ENCODE measurements at regions not wholly inside any gene's neighbourhood (a gene's known extent, or its start where the extent isn't known, plus 50 kb on each side); places are given as distances from the start of the nearest gene placed in this dataset.

DNA sequence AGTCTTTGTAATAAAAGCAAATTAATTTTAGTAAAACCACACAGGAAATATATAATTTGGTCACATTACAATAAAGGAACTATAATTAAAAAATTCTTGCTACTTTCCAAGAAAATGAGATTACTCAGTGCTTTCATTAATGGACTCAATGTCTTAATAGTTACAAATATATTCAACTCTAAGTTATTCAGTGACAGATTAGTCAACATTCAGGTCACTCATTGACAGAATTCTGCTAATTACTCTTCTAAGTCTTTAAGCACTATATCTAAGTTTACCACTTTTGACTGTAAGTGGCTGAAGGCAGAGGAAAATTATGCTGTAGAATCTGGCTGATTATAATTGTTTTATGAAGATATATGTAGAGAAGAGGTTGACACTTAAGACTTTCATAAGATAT is 1365.0 kb downstream of the EFNB2 start:
- Histone ChIP-seq H3K4me3 (ENCODE audit: low read depth in 1 of 2, low read length in 1 of 2) (no peak overlapping the region), H3K36me3 (no peaks in the 10 kb centered on the region), H3K27me3 (no peaks in the 10 kb centered on the region), H3K4me1 (ENCODE audit: control insufficient read depth in 1 of 2, insufficient read depth in 1 of 2, low read depth in 1 of 2, low read length in 1 of 2) (no peaks in the 10 kb centered on the region), H3K9me3 (no peaks in the 10 kb centered on the region), H3K27ac (no peak overlapping the region)
- TF ChIP-seq, protein P1, sequence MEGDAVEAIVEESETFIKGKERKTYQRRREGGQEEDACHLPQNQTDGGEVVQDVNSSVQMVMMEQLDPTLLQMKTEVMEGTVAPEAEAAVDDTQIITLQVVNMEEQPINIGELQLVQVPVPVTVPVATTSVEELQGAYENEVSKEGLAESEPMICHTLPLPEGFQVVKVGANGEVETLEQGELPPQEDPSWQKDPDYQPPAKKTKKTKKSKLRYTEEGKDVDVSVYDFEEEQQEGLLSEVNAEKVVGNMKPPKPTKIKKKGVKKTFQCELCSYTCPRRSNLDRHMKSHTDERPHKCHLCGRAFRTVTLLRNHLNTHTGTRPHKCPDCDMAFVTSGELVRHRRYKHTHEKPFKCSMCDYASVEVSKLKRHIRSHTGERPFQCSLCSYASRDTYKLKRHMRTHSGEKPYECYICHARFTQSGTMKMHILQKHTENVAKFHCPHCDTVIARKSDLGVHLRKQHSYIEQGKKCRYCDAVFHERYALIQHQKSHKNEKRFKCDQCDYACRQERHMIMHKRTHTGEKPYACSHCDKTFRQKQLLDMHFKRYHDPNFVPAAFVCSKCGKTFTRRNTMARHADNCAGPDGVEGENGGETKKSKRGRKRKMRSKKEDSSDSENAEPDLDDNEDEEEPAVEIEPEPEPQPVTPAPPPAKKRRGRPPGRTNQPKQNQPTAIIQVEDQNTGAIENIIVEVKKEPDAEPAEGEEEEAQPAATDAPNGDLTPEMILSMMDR (IDR thresholded peaks at IDR 0.05) = no peak

DNA sequence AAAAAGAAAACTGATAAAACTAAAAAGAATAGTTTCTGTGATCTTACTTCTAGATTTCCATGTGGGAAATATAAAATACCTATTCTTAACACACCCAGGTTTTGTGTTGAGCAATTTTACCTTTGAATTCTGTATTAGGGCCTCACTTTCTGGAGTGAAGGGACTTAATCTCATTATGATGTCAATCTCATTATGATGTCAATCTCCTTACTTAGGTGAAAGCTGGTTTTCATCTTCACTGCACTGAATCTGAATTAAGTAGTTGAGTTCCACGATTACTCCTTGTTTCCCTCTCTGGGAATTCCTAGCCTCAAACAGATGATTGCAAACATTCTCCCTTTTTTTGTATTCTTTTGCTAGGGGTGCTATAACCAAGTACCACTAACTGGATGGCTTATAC is 1367.2 kb downstream of the EFNB2 start:
- TF ChIP-seq, protein P1 (IDR thresholded peaks at IDR 0.05) = no peak
- no peaks in the 10 kb centered on the region for H3K4me1 ChIP-seq (ENCODE audit: control insufficient read depth in 1 of 2, insufficient read depth in 1 of 2, low read depth in 1 of 2, low read length in 1 of 2)
- no peaks in the 10 kb centered on the region for H3K27me3 ChIP-seq
- H3K4me3 ChIP-seq (ENCODE audit: low read depth in 1 of 2, low read length in 1 of 2) = no peak overlapping the region
- H3K27ac ChIP-seq = no peak overlapping the region
- no peaks in the 10 kb centered on the region for H3K9me3 ChIP-seq
- H3K36me3 ChIP-seq = no peaks in the 10 kb centered on the region

DNA sequence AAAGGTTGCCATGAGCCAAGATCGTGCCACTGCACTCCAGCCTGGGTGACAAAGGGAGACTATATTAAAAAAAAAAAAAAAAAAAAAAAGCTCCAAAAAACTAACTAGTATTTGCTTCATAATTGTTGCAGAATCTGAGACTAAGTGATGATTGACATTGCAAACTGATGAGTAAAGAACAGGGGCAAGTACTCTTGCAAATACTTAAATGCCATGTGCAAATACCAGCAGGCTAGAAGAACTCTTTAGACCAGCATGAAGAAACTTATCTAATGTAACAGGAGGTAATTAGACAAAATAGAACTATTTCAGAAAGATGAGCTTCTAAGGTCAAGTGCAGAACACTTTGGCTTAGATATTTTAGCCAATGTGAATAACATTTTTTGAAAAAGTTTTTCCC is 1368.1 kb downstream of the EFNB2 start:
- H3K4me1 ChIP-seq (ENCODE audit: control insufficient read depth in 1 of 2, insufficient read depth in 1 of 2, low read depth in 1 of 2, low read length in 1 of 2) = no peaks in the 10 kb centered on the region
- no peaks in the 10 kb centered on the region for H3K27me3 ChIP-seq
- no peak overlapping the region for H3K4me3 ChIP-seq (ENCODE audit: low read depth in 1 of 2, low read length in 1 of 2)
- H3K27ac ChIP-seq = no peak overlapping the region
- no peaks in the 10 kb centered on the region for H3K9me3 ChIP-seq
- H3K36me3 ChIP-seq = no peaks in the 10 kb centered on the region
- TF ChIP-seq, protein P1 (IDR thresholded peaks at IDR 0.05) = no peak

DNA sequence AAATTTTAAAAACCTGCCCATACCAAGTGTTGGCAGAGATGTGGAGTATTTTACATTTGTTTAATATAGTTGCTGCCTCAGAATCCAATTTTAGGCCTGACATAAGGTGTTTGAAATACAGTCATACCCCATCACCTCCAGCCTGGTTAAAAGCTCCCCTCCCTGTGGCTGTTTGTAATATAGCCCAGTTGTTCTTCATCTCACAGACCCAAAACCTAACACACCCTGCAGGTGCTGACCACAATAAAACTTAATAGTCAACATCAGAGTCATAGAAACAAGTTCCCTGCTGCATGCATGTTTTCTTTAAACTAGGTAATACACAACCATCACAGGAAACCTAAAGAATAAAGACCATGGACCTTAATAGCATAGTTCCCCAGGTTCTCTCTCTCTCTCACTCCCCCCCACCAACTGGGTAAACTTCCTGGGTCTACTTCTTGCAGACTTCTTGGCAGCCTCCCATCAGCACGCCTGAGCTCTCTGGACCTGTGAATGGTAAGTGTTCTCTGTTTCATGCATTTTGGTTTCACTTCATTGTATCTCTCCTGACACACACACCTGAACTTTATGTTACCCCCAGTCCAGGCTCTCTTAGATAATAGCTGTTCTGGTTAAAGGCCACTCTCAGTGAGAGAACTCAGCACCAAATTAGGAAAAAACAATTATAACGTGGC is 1369.9 kb downstream of the EFNB2 start:
- Histone ChIP-seq H3K27ac (no peak overlapping the region), H3K27me3 (no peaks in the 10 kb centered on the region), H3K4me1 (ENCODE audit: control insufficient read depth in 1 of 2, insufficient read depth in 1 of 2, low read depth in 1 of 2, low read length in 1 of 2) (no peaks in the 10 kb centered on the region), H3K36me3 (no peaks in the 10 kb centered on the region), H3K9me3 (no peaks in the 10 kb centered on the region), H3K4me3 (ENCODE audit: low read depth in 1 of 2, low read length in 1 of 2) (no peak overlapping the region)
- TF ChIP-seq, protein P1 (IDR thresholded peaks at IDR 0.05) = no peak

DNA sequence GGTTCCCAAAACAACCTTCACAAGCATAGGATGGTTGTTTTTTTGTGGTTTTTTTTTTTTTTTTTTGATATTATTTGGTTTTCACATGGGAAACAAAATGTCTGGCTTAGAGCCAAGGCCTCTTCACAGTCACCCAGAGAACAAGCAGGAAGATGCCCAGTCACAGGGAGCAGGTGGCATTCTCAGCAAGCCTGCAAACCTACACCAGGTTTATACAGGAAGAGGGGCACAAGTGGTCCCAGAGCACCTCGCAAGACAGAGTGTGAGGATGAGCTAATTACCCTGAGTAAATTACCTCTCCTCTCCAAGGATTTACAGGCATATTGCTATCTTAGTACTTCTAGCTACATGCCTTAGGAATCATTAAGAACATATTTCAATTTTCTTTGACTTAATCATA is 1375.6 kb downstream of the EFNB2 start:
- no peaks in the 10 kb centered on the region for H3K4me1 ChIP-seq (ENCODE audit: control insufficient read depth in 1 of 2, insufficient read depth in 1 of 2, low read depth in 1 of 2, low read length in 1 of 2)
- TF ChIP-seq, protein P1 (IDR thresholded peaks at IDR 0.05) = no peak
- H3K9me3 ChIP-seq = no peaks in the 10 kb centered on the region
- H3K36me3 ChIP-seq = no peaks in the 10 kb centered on the region
- no peaks in the 10 kb centered on the region for H3K27me3 ChIP-seq
- no peak overlapping the region for H3K27ac ChIP-seq
- no peak overlapping the region for H3K4me3 ChIP-seq (ENCODE audit: low read depth in 1 of 2, low read length in 1 of 2)

Data from neutrophil (primary cell).